Endothelial cell of umbilical vein (primary cell): ENCODE measurements at regions not wholly inside any gene's neighbourhood (a gene's known extent, or its start where the extent isn't known, plus 50 kb on each side); places are given as distances from the start of the nearest gene placed in this dataset.

Experiments used
- BruUV-seq: library from RNA; stranded (reverse); fragments of 400-500 nt; replicated peaks from 2 replicates; lab custom pipeline; 2021; lab: Mats Ljungman, UMichigan
- CTCF ChIA-PET: fragments of 300-600, 350-600 bp; sonication (Branson Sonifier 250); formaldehyde crosslinking; loops from one replicate; lab custom pipeline; 2021; ENCODE audit warnings: antibody characterized with exemption, inconsistent platforms; lab: Charles Lee
- POLR2A ChIA-PET: fragments of 300-600, 350-600 bp; sonication (Branson Sonifier 250); formaldehyde crosslinking; loops from one replicate; lab custom pipeline; 2021; ENCODE audit warnings: antibody characterized with exemption, inconsistent platforms; lab: Charles Lee
- DNase-seq: peaks from one replicate; pipeline ENCODE4 v3.0.0-alpha.2; 2011; ENCODE audit warnings: low read depth, low spot score
- FAIRE-seq: peaks from 2 replicates; lab custom pipeline; 2011; peaks lifted over from hg19 to GRCh38; lab: Jason Lieb, UNC
- H2AFZ ChIP-seq: 2 replicates; pipeline ENCODE4 v1.6.0; 2012; ENCODE audit warnings: low read depth, low read length, control low read depth, inconsistent platforms
- H3K27ac ChIP-seq: 2 replicates; pipeline ENCODE4 v1.5.1; 2011; ENCODE audit warnings: low read depth, mild to moderate bottlenecking, control low read depth, low read length, moderate library complexity; ENCODE audit not compliant: insufficient read depth
- H3K27me3 ChIP-seq, 2 experiments: 2 replicates each; pipeline versions ENCODE4 v1.6.0 to v1.6.1; 2011; ENCODE audit warnings: low read length in 2 of 2, mixed read lengths in 1 of 2; ENCODE audit not compliant: control insufficient read depth in 2 of 2, insufficient read depth in 2 of 2
- H3K36me3 ChIP-seq, 2 experiments: 2 replicates in 1 of 2; 3 replicates in 1 of 2; pipeline ENCODE4 v1.5.1; 2011; ENCODE audit warnings: low read length in 2 of 2, mild to moderate bottlenecking in 1 of 2, moderate library complexity in 1 of 2; ENCODE audit not compliant: control insufficient read depth in 2 of 2, insufficient read depth in 2 of 2; ENCODE audit errors: extremely low read depth in 1 of 2
- H3K4me1 ChIP-seq: 3 replicates; pipeline ENCODE4 v1.5.1; 2011; ENCODE audit warnings: mild to moderate bottlenecking, low read length; ENCODE audit not compliant: control insufficient read depth, insufficient read depth; ENCODE audit errors: extremely low read depth
- H3K4me2 ChIP-seq: 2 replicates; pipeline ENCODE4 v1.6.1; 2011; ENCODE audit warnings: low read length, control low read depth, mixed read lengths; ENCODE audit not compliant: insufficient read depth
- H3K4me3 ChIP-seq, 3 experiments: fragments of 200-600 bp in 1 of 3; sonication (generic), shearing (Covaris generic) in 1 of 3; replicated peaks in 1 of 3; 2 replicates each; pipeline ENCODE4 v1.5.1; 2011 to 2016; ENCODE audit warnings: control low read depth in 3 of 3, low read length in 3 of 3, mild to moderate bottlenecking in 2 of 3, inconsistent platforms in 1 of 3, low read depth in 1 of 3, moderate library complexity in 1 of 3; ENCODE audit not compliant: insufficient read depth in 1 of 3
- H3K79me2 ChIP-seq: 2 replicates; pipeline ENCODE4 v1.6.0; 2012; ENCODE audit warnings: low read length, inconsistent platforms; ENCODE audit not compliant: control insufficient read depth, insufficient read depth
- H3K9ac ChIP-seq: replicated peaks from 2 replicates; pipeline ENCODE3; 2011; ENCODE audit warnings: low read length, control low read depth; ENCODE audit not compliant: insufficient read depth; ENCODE audit errors: extremely low read depth
- H3K9me1 ChIP-seq: replicated peaks from 3 replicates; pipeline ENCODE4 v1.6.0; 2011; ENCODE audit warnings: mild to moderate bottlenecking, low read length; ENCODE audit not compliant: control insufficient read depth, insufficient read depth; ENCODE audit errors: extremely low read depth
- H3K9me3 ChIP-seq: replicated peaks from 2 replicates; pipeline ENCODE4 v1.5.1; 2012; ENCODE audit warnings: low read length, inconsistent platforms; ENCODE audit not compliant: control insufficient read depth, insufficient read depth
- H4K20me1 ChIP-seq: replicated peaks from 2 replicates; pipeline ENCODE3; 2011; ENCODE audit warnings: mild to moderate bottlenecking, low read length; ENCODE audit not compliant: control insufficient read depth, insufficient read depth; ENCODE audit errors: extremely low read depth
- CTCF ChIP-seq, 2 donors: IDR thresholded peaks; 1 replicate in 1 of 2; 2 replicates in 1 of 2; pipeline ENCODE4 v1.5.1; 2011; ENCODE audit warnings: low read length in 2 of 2, mild to moderate bottlenecking in 2 of 2, moderate library complexity in 2 of 2, control low read depth in 1 of 2, inconsistent platforms in 1 of 2, low read depth in 1 of 2; ENCODE audit not compliant: insufficient read depth in 1 of 2; ENCODE audit errors: extremely low read depth in 1 of 2
- EZH2 ChIP-seq: IDR thresholded peaks from 2 replicates; pipeline ENCODE4 v1.6.1; 2012; ENCODE audit warnings: borderline replicate concordance, low read depth, mild to moderate bottlenecking, moderate library complexity, low read length, inconsistent platforms; ENCODE audit not compliant: severe bottlenecking
- FOS ChIP-seq: IDR thresholded peaks from 2 replicates; pipeline ENCODE4 v1.6.1; 2011; ENCODE audit warnings: mild to moderate bottlenecking, low read length, moderate library complexity, borderline replicate concordance; ENCODE audit not compliant: insufficient read depth
- GATA2 ChIP-seq: IDR thresholded peaks from 2 replicates; pipeline ENCODE4 v1.7.0; 2011; ENCODE audit warnings: low read depth, mild to moderate bottlenecking, moderate library complexity, mixed read lengths, low read length; ENCODE audit not compliant: insufficient read length, insufficient read depth
- JUN ChIP-seq: IDR thresholded peaks from 2 replicates; pipeline ENCODE4 v1.6.1; 2011; ENCODE audit warnings: borderline replicate concordance, low read depth; ENCODE audit not compliant: insufficient read length, insufficient read depth
- MYC ChIP-seq: IDR thresholded peaks from one replicate; pipeline ENCODE4 v1.6.1; 2011; ENCODE audit warnings: mild to moderate bottlenecking, low read depth, low read length
- POLR2A ChIP-seq: IDR thresholded peaks from 2 replicates; pipeline ENCODE4 v1.6.1; 2012; ENCODE audit warnings: low read depth, mild to moderate bottlenecking, control low read depth, low read length
- POLR2AphosphoS5 ChIP-seq: IDR thresholded peaks from 2 replicates; pipeline ENCODE4 v1.6.1; 2012; ENCODE audit warnings: low read depth, mild to moderate bottlenecking, control low read depth, low read length, moderate library complexity; ENCODE audit not compliant: insufficient read depth
- dilution Hi-C: fragments of 300-500 bp; cut with MboI; formaldehyde crosslinking; loops from one replicate; pipeline ENCODE4 v1.15.0; 2019; ENCODE audit warnings: low sequenced_read_pairs; ENCODE audit not compliant: extremely low pct_ligation_motif_present
- intact Hi-C: fragments of 100-400 bp; cut with micrococcal nuclease; formaldehyde crosslinking; loops from one replicate; pipeline ENCODE4 v1.10.0; 2022
- TF ChIP-seq, protein P1 (sequence below): IDR thresholded peaks from 2 replicates; pipeline ENCODE4 v1.6.1; 2011; ENCODE audit not compliant: insufficient read depth, insufficient read length

DNA sequence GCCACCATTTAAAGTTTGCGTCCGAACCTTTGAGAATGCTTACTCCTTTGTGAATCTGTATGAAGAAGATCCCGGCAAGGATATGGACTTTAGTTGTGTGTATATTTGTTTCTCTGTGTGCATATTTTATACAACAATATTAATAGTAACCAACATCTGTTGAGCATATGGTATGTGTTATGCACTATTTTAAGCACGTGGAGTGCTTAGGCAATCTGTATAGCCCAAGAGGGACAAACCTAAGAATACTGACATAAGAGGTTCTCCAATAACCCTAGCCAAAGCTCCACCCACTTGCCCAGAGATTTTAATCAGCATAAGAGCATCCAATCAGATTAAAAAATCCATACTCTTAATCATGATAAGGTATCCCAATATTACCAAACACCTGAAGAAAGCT, 92.7 kb downstream of the MAB21L3 start:
- Histone ChIP-seq H3K9me3 (no peaks in the 10 kb centered on the region), H3K36me3 (no peaks in the 10 kb centered on the region), H3K79me2 (no peaks in the 10 kb centered on the region), H3K9ac (no peak overlapping the region), H2AFZ (no peak overlapping the region), H4K20me1 (no peaks in the 10 kb centered on the region), H3K9me1 (no peaks in the 10 kb centered on the region), H3K4me2 (no peak overlapping the region), H3K4me3 (no peak overlapping the region), H3K27ac (no peak overlapping the region), H3K4me1 (no peaks in the 10 kb centered on the region), H3K27me3 (peaks cover 0 to 5% of the 10 kb centered on the region in 2 experiments)
- CTCF ChIA-PET, result no interaction called here
- no TSS peak for BruUV-seq
- dilution Hi-C loops, result no loop called here
- no peak for TF ChIP-seq POLR2A
- intact Hi-C loops, result no loop called here
- DNase-seq, result no peak
- FAIRE-seq, result no peak
- POLR2A ChIA-PET, result no interaction called here

GRCh38 chr1:116205941-116206679, 94.9 kb downstream of the MAB21L3 start:
- H3K27ac ChIP-seq, result no peak overlapping the region
- CTCF ChIA-PET, result no interaction called here

More at GRCh38 chr1:116205941-116206679, 94.9 kb downstream of the MAB21L3 start:
- intact Hi-C loops, result no loop called here
- DNase-seq (no peak), FAIRE-seq (no peak)
- BruUV-seq, result no TSS peak
- no peak overlapping the region for H3K4me2 ChIP-seq
- dilution Hi-C loops, result no loop called here
- H3K9ac ChIP-seq, result no peak overlapping the region
- H4K20me1 ChIP-seq, result no peaks in the 10 kb centered on the region
- H2AFZ ChIP-seq, result no peak overlapping the region
- no peaks in the 10 kb centered on the region for H3K9me3 ChIP-seq
- TF ChIP-seq FOS (no peak), GATA2 (no peak), EZH2 (no peak), POLR2AphosphoS5 (no peak), CTCF (IDR thresholded peaks at IDR 0.05; ENCODE audit: extremely low read depth in 1 of 2, insufficient read depth in 1 of 2, low read depth in 1 of 2, low read length in 2 of 2) (no peak), MYC (no peak), JUN (no peak), POLR2A (no peak)
- TF ChIP-seq, protein P1, sequence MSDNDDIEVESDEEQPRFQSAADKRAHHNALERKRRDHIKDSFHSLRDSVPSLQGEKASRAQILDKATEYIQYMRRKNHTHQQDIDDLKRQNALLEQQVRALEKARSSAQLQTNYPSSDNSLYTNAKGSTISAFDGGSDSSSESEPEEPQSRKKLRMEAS, result no peak
- H3K9me1 ChIP-seq, result no peaks in the 10 kb centered on the region
- H3K36me3 ChIP-seq, result no peaks in the 10 kb centered on the region
- H3K4me3 ChIP-seq, result no peak overlapping the region
- H3K79me2 ChIP-seq, result no peaks in the 10 kb centered on the region
- H3K4me1 ChIP-seq, result no peaks in the 10 kb centered on the region
- H3K27me3 ChIP-seq, result peaks cover 0 to 6% of the 10 kb centered on the region in 2 experiments
- POLR2A ChIA-PET, result no interaction called here
